GM12878 (cell line): ENCODE measurements at regions not wholly inside any gene's neighbourhood (a gene's known extent, or its start where the extent isn't known, plus 50 kb on each side); places are given as distances from the start of the nearest gene placed in this dataset.
"Not testable (repeated sequence)": the region's sequence is repeated elsewhere in the genome, so short reads cannot be mapped to it uniquely, and the experiment has no call there.

ENCODE experiments used
- ATAC-seq: fragments of 200-7000 bp; cut with Tn5 transposase; 3 replicates; pipeline ENCODE4 v1.9.1; 2020; ENCODE audit warnings: mild to moderate bottlenecking, moderate library complexity
- BruUV-seq: library from RNA; stranded (reverse); fragments of 400-500 nt; replicated peaks from 2 replicates; lab custom pipeline; 2021; lab: Mats Ljungman, UMichigan
- CTCF ChIA-PET: fragments of 300-600 bp; sonication (Branson Sonifier 250); formaldehyde crosslinking; extraction: SDS; loops from one replicate; lab custom pipeline; 2021; ENCODE audit warnings: inconsistent platforms; lab: Yijun Ruan, JAX
- POLR2A ChIA-PET: fragments of 350-600 bp; formaldehyde crosslinking; extraction: SDS; loops from one replicate; lab custom pipeline; 2021; ENCODE audit warnings: inconsistent platforms; lab: Charles Lee
- RAD21 ChIA-PET: fragments of 300-600 bp; sonication (Branson Sonifier 250); formaldehyde crosslinking; loops from one replicate; lab custom pipeline; 2023; ENCODE audit warnings: antibody characterized with exemption; ENCODE audit not compliant: unreplicated experiment; lab: Charles Lee
- SMC1A ChIA-PET: fragments of 300-600 bp; sonication (Branson Sonifier 250); formaldehyde crosslinking; loops from one replicate; lab custom pipeline; 2023; ENCODE audit not compliant: unreplicated experiment, uncharacterized antibody; lab: Charles Lee
- DNase-seq: peaks from one replicate; pipeline ENCODE4 v3.0.0-alpha.2; 2011; ENCODE audit warnings: low read depth, low spot score
- FAIRE-seq: peaks from 3 replicates; lab custom pipeline; 2011; peaks lifted over from hg19 to GRCh38; lab: Jason Lieb, UNC
- H2AFZ ChIP-seq: 2 replicates; pipeline ENCODE4 v1.6.0; 2011; ENCODE audit warnings: low read depth, low read length, control low read depth; ENCODE audit not compliant: control insufficient read depth
- H3K27ac ChIP-seq: 2 replicates; pipeline ENCODE4 v1.5.1; 2011; ENCODE audit warnings: control low read depth; ENCODE audit not compliant: control insufficient read depth, insufficient read depth
- H3K27me3 ChIP-seq, 2 experiments: replicated peaks in 1 of 2; 2 replicates each; pipeline versions ENCODE4 v1.6.0 to v1.6.1; 2011; ENCODE audit warnings: low read length in 1 of 2; ENCODE audit not compliant: control insufficient read depth in 2 of 2, insufficient read depth in 2 of 2
- H3K36me3 ChIP-seq, 2 experiments: 2 replicates each; pipeline ENCODE4 v1.5.1; 2011; ENCODE audit warnings: low read length in 1 of 2; ENCODE audit not compliant: control insufficient read depth in 2 of 2, insufficient read depth in 2 of 2
- H3K4me1 ChIP-seq: 2 replicates; pipeline ENCODE4 v1.6.1; 2011; ENCODE audit warnings: mild to moderate bottlenecking, low read length, moderate library complexity, mixed read lengths; ENCODE audit not compliant: control insufficient read depth, insufficient read depth
- H3K4me2 ChIP-seq: 2 replicates; pipeline ENCODE4 v1.6.0; 2011; ENCODE audit warnings: control low read depth; ENCODE audit not compliant: control insufficient read depth, insufficient read depth
- H3K4me3 ChIP-seq: fragments of 200-600 bp; sonication (generic); 2 replicates; pipeline ENCODE4 v1.5.1; 2016
- H3K79me2 ChIP-seq: 2 replicates; pipeline ENCODE4 v1.6.0; 2011; ENCODE audit warnings: low read length; ENCODE audit not compliant: control insufficient read depth, insufficient read depth
- H3K9ac ChIP-seq: 2 replicates; pipeline ENCODE4 v1.8.0; 2011; ENCODE audit warnings: low read length, control low read depth, mixed read lengths; ENCODE audit not compliant: control insufficient read depth, insufficient read depth
- H3K9me3 ChIP-seq: replicated peaks from 3 replicates; pipeline ENCODE4 v1.5.1; 2011; ENCODE audit warnings: mild to moderate bottlenecking, low read length; ENCODE audit not compliant: control insufficient read depth, insufficient read depth
- H4K20me1 ChIP-seq: 2 replicates; pipeline ENCODE4 v1.6.0; 2011; ENCODE audit not compliant: control insufficient read depth, insufficient read depth
- BCL11A ChIP-seq: IDR thresholded peaks from 2 replicates; pipeline ENCODE4 v1.6.1; 2011; ENCODE audit warnings: low read depth, low read length
- CTCF ChIP-seq, 3 experiments: IDR thresholded peaks in 2 of 3; conservative IDR thresholded peaks in 1 of 3; 2 replicates each; pipeline ENCODE4 v1.5.1; 2011; ENCODE audit warnings: low read depth in 3 of 3, low read length in 3 of 3, mild to moderate bottlenecking in 3 of 3, control low read depth in 2 of 3, moderate library complexity in 2 of 3, inconsistent platforms in 1 of 3, mixed read lengths in 1 of 3; ENCODE audit not compliant: control insufficient read depth in 2 of 3, insufficient read depth in 1 of 3; ENCODE audit errors: extremely low read depth in 1 of 3
- FOS ChIP-seq: IDR thresholded peaks from 3 replicates; pipeline ENCODE4 v1.6.1; 2011; ENCODE audit warnings: borderline replicate concordance; ENCODE audit not compliant: insufficient read length; ENCODE audit errors: extremely low read depth
- HDAC2 ChIP-seq: fragments of 200-600 bp; sonication (generic); IDR thresholded peaks from 2 replicates; pipeline ENCODE4 v1.6.1; 2017
- JUND ChIP-seq: IDR thresholded peaks from 2 replicates; pipeline ENCODE4 v1.6.1; 2012; ENCODE audit warnings: low read depth, mild to moderate bottlenecking, low read length, improper control_type of control experiment, moderate library complexity
- RAD21 ChIP-seq: IDR thresholded peaks from 2 replicates; pipeline ENCODE4 v1.6.1; 2011; ENCODE audit warnings: mild to moderate bottlenecking, low read depth, low read length, moderate library complexity; ENCODE audit not compliant: insufficient read depth
- WGBS: methylation state at CpG from one replicate; pipeline ENCODE4 v1.1.6; 2016; ENCODE audit warnings: low lambda C conversion rate; ENCODE audit not compliant: insufficient replicate concordance, insufficient coverage; ENCODE audit errors: missing lambda C conversion rate; 5-methylcytosine and 5-hydroxymethylcytosine counted together
- in situ Hi-C: fragments of 300-500 bp; cut with MboI; formaldehyde crosslinking; loops from 9 replicates; pipeline ENCODE4 v1.14.3; 2018; ENCODE audit warnings: mixed read lengths
- intact Hi-C: fragments of 100-400 bp; cut with micrococcal nuclease; formaldehyde crosslinking; loops from one replicate; pipeline ENCODE4 v1.14.2; 2022; ENCODE audit not compliant: unreplicated experiment
- TF ChIP-seq, protein P1 (sequence below): fragments of 450-650 bp; IDR thresholded peaks from 2 replicates; pipeline ENCODE4 v1.6.1; 2017; ENCODE audit warnings: borderline replicate concordance
- TF ChIP-seq, protein P2 (sequence below): fragments of 450-650 bp; IDR thresholded peaks from 2 replicates; pipeline ENCODE4 v1.6.1; 2017; ENCODE audit warnings: mild to moderate bottlenecking, moderate library complexity

DNA sequence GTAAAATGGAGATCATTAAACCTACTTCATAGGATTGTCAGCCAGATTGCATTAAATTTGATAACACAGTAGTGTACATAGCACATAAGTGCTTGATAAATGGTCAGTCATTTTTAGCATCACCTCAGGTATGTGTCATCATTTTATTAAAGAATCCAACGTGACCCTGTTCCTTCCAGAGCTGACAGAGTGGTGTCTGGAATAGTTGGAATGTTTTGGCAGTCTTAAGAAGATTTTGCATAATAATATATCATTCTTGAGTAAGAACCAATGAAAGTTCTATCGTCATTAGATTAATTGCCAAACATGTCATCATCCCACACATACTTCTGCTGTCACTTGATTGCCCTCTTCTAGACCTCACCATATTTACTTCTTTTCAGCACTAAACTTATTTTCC lies 451.4 kb upstream of the POM121L12 start:
- ChIA-PET CTCF (no interaction called here), POLR2A (no interaction called here), SMC1A (no interaction called here), RAD21 (no interaction called here)
- Histone ChIP-seq H3K9ac (no peak overlapping the region), H4K20me1 (no peaks in the 10 kb centered on the region), H3K4me2 (no peak overlapping the region), H3K36me3 (no peaks in the 10 kb centered on the region), H3K4me1 (no peaks in the 10 kb centered on the region), H3K27ac (no peak overlapping the region), H3K27me3 (no peaks in the 10 kb centered on the region), H3K9me3 (no peaks in the 10 kb centered on the region), H3K4me3 (no peak overlapping the region), H2AFZ (no peak overlapping the region), H3K79me2 (no peaks in the 10 kb centered on the region)
- BruUV-seq, result no TSS peak
- no peak for FAIRE-seq
- in situ Hi-C loops, result no loop called here
- TF ChIP-seq, protein P1, sequence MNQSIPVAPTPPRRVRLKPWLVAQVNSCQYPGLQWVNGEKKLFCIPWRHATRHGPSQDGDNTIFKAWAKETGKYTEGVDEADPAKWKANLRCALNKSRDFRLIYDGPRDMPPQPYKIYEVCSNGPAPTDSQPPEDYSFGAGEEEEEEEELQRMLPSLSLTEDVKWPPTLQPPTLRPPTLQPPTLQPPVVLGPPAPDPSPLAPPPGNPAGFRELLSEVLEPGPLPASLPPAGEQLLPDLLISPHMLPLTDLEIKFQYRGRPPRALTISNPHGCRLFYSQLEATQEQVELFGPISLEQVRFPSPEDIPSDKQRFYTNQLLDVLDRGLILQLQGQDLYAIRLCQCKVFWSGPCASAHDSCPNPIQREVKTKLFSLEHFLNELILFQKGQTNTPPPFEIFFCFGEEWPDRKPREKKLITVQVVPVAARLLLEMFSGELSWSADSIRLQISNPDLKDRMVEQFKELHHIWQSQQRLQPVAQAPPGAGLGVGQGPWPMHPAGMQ, result no peak
- TF ChIP-seq HDAC2 (no peak), RAD21 (no peak), JUND (no peak), BCL11A (no peak), CTCF (IDR thresholded peaks at IDR 0.05 in 2 of 3, conservative IDR thresholded peaks at IDR 0.05 in 1 of 3; ENCODE audit: control insufficient read depth in 2 of 3, extremely low read depth in 1 of 3, insufficient read depth in 1 of 3, low read depth in 3 of 3, low read length in 3 of 3) (no peak), FOS (no peak)
- TF ChIP-seq, protein P2, sequence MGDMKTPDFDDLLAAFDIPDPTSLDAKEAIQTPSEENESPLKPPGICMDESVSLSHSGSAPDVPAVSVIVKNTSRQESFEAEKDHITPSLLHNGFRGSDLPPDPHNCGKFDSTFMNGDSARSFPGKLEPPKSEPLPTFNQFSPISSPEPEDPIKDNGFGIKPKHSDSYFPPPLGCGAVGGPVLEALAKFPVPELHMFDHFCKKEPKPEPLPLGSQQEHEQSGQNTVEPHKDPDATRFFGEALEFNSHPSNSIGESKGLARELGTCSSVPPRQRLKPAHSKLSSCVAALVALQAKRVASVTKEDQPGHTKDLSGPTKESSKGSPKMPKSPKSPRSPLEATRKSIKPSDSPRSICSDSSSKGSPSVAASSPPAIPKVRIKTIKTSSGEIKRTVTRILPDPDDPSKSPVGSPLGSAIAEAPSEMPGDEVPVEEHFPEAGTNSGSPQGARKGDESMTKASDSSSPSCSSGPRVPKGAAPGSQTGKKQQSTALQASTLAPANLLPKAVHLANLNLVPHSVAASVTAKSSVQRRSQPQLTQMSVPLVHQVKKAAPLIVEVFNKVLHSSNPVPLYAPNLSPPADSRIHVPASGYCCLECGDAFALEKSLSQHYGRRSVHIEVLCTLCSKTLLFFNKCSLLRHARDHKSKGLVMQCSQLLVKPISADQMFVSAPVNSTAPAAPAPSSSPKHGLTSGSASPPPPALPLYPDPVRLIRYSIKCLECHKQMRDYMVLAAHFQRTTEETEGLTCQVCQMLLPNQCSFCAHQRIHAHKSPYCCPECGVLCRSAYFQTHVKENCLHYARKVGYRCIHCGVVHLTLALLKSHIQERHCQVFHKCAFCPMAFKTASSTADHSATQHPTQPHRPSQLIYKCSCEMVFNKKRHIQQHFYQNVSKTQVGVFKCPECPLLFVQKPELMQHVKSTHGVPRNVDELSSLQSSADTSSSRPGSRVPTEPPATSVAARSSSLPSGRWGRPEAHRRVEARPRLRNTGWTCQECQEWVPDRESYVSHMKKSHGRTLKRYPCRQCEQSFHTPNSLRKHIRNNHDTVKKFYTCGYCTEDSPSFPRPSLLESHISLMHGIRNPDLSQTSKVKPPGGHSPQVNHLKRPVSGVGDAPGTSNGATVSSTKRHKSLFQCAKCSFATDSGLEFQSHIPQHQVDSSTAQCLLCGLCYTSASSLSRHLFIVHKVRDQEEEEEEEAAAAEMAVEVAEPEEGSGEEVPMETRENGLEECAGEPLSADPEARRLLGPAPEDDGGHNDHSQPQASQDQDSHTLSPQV, result no peak
- 3% methylated on average over 2 of the region's 2 CpGs for WGBS
- intact Hi-C loops, result no loop called here
- DNase-seq, result no peak
- ATAC-seq, result no peak

- SMC1A ChIA-PET, BruUV-seq: not testable (repeated sequence)
These were observed 462.3 kb upstream of the POM121L12 start for GRCh38 chr7:52573141-52573540.

More at GRCh38 chr7:52573141-52573540, 462.3 kb upstream of the POM121L12 start:
- H4K20me1 ChIP-seq, H3K9ac ChIP-seq, H3K36me3 ChIP-seq, in situ Hi-C loops, H3K27ac ChIP-seq, ATAC-seq, H3K27me3 ChIP-seq, DNase-seq, RAD21 ChIA-PET, FAIRE-seq, H2AFZ ChIP-seq, intact Hi-C loops, H3K4me3 ChIP-seq, H3K79me2 ChIP-seq, H3K9me3 ChIP-seq, CTCF ChIA-PET, H3K4me1 ChIP-seq, H3K4me2 ChIP-seq, POLR2A ChIA-PET: not testable (repeated sequence)
- WGBS, result 42% methylated on average over 5 of the region's 6 CpGs
